Esophagus squamous epithelium (tissue), 4 donors: ENCODE measurements at regions not wholly inside any gene's neighbourhood (a gene's known extent, or its start where the extent isn't known, plus 50 kb on each side); places are given as distances from the start of the nearest gene placed in this dataset.

Experiments used
- POLR2A ChIP-seq, 4 donors: fragments of 450-650 bp; IDR thresholded peaks; one replicate each; pipeline ENCODE4 v1.6.1; 2017; ENCODE audit warnings: antibody characterized with exemption in 4 of 4, mild to moderate bottlenecking in 4 of 4, moderate library complexity in 3 of 4
- TF ChIP-seq, protein P1 (sequence below), 6 experiments: fragments of 450-650 bp in 4 of 6; fragments of 200-600 bp in 2 of 6; sonication (generic) in 2 of 6; IDR thresholded peaks; one replicate each; pipeline ENCODE4 v1.5.1; 2016 to 2019; ENCODE audit warnings: antibody characterized with exemption in 6 of 6, mild to moderate bottlenecking in 4 of 6, moderate library complexity in 4 of 6

DNA sequence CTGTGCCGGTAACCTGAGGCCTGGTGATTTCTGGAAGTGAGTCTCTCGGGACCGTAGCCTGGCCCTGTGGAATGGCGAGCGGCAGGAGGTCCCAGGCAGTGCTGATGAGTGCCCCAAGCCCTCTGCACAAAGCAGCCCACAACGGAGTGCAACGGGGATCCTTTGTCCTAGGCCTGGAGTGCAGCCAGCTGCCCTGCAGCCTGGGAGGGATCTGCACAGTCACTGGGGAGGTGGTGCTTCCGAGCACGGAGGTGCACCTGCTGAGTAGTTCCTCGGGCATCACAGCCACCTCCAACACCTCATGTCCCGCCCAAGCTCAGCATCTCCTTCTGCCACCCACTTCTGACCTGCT, 162.8 kb upstream of the ZMIZ1 start:
- TF ChIP-seq, protein P1, sequence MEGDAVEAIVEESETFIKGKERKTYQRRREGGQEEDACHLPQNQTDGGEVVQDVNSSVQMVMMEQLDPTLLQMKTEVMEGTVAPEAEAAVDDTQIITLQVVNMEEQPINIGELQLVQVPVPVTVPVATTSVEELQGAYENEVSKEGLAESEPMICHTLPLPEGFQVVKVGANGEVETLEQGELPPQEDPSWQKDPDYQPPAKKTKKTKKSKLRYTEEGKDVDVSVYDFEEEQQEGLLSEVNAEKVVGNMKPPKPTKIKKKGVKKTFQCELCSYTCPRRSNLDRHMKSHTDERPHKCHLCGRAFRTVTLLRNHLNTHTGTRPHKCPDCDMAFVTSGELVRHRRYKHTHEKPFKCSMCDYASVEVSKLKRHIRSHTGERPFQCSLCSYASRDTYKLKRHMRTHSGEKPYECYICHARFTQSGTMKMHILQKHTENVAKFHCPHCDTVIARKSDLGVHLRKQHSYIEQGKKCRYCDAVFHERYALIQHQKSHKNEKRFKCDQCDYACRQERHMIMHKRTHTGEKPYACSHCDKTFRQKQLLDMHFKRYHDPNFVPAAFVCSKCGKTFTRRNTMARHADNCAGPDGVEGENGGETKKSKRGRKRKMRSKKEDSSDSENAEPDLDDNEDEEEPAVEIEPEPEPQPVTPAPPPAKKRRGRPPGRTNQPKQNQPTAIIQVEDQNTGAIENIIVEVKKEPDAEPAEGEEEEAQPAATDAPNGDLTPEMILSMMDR (IDR thresholded peaks at IDR 0.05) = no peak
- TF ChIP-seq POLR2A (IDR thresholded peaks at IDR 0.05) = no peak
